ENCODE measurements at regions not wholly inside any gene's neighbourhood (a gene's known extent, or its start where the extent isn't known, plus 50 kb on each side); places are given as distances from the start of the nearest gene placed in this dataset.

DNA sequence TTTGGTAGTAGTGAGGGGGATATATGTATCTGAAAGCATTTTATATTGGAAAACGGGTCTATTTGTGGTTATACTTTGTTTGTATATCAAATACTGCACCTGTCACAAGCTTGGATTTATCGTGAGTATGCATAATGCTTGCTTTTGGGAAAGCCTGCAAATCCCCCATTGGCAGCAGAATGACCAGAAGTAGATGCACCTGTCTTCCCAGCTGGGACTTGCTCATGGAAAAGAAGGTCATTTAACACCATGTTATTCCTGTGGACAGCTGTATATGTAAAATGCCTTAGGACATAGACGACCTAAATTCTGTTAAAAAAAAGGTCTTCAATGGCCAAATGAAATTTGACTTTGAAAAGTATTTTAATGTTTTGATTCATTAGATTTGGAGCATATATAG lies 599.4 kb downstream of the XIRP2 start:
- TF ChIP-seq SUZ12 (IDR thresholded peaks at IDR 0.05): no peak
- no peak for TF ChIP-seq BHLHE40 (IDR thresholded peaks at IDR 0.05; ENCODE audit: borderline replicate concordance)
- TF ChIP-seq HDGF (IDR thresholded peaks at IDR 0.05; ENCODE audit: borderline replicate concordance): no peak
- no peak for TF ChIP-seq FOXK2 (IDR thresholded peaks at IDR 0.05)
- TF ChIP-seq CTBP1 (IDR thresholded peaks at IDR 0.05; ENCODE audit: borderline replicate concordance): no peak
- TF ChIP-seq SP1 (IDR thresholded peaks at IDR 0.05): no peak
- no peak for TF ChIP-seq NFRKB (IDR thresholded peaks at IDR 0.05)
- TF ChIP-seq FOXM1 (IDR thresholded peaks at IDR 0.05; ENCODE audit: borderline replicate concordance): no peak
- TF ChIP-seq ARNT (IDR thresholded peaks at IDR 0.05): no peak
- no peak for TF ChIP-seq L3MBTL2 (conservative IDR thresholded peaks at IDR 0.05)
